ENCODE measurements at regions not wholly inside any gene's neighbourhood (a gene's known extent, or its start where the extent isn't known, plus 50 kb on each side); places are given as distances from the start of the nearest gene placed in this dataset.

DNA sequence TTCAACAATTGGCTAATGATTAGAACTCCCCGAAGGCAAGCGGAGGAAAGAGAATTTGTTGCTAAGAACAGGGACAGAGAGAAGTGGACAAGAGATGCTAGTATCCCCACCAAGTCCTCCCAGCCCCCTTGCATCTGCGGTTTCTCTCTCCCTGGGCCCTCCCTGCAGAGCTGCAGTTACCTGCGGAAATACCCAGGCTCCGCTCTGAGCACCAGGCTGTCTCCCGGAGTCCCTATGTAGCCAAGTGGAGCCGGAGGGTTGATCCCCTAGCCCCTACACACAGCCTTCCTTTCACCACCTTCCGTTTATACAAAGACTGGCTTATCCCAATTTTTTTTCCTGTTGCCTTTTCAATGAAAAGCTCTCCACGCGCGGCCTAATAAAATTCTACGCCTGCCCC lies 834.4 kb downstream of the KCNJ2 start:
- no peak for TF ChIP-seq REST (IDR thresholded peaks at IDR 0.05; ENCODE audit: unreplicated experiment)
- TF ChIP-seq, protein P1, sequence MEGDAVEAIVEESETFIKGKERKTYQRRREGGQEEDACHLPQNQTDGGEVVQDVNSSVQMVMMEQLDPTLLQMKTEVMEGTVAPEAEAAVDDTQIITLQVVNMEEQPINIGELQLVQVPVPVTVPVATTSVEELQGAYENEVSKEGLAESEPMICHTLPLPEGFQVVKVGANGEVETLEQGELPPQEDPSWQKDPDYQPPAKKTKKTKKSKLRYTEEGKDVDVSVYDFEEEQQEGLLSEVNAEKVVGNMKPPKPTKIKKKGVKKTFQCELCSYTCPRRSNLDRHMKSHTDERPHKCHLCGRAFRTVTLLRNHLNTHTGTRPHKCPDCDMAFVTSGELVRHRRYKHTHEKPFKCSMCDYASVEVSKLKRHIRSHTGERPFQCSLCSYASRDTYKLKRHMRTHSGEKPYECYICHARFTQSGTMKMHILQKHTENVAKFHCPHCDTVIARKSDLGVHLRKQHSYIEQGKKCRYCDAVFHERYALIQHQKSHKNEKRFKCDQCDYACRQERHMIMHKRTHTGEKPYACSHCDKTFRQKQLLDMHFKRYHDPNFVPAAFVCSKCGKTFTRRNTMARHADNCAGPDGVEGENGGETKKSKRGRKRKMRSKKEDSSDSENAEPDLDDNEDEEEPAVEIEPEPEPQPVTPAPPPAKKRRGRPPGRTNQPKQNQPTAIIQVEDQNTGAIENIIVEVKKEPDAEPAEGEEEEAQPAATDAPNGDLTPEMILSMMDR (conservative IDR thresholded peaks at IDR 0.05; ENCODE audit: low read depth in 2 of 2) = no peak
- no peak for TF ChIP-seq EZH2phosphoT487 (IDR thresholded peaks at IDR 0.05; ENCODE audit: unreplicated experiment)
- TF ChIP-seq NANOG (IDR thresholded peaks at IDR 0.05; ENCODE audit: borderline replicate concordance) = no peak
- TF ChIP-seq ZNF114 (CRISPR knock-in tag; IDR thresholded peaks at IDR 0.05) = no peak
- TF ChIP-seq EZH2 (IDR thresholded peaks at IDR 0.05; ENCODE audit: low read depth, unreplicated experiment) = no peak
- TF ChIP-seq POLR2AphosphoS5 (IDR thresholded peaks at IDR 0.05; ENCODE audit: low read depth) = no peak
- no peak for TF ChIP-seq JUNB (IDR thresholded peaks at IDR 0.05; ENCODE audit: unreplicated experiment)
- TF ChIP-seq CREB1 (CRISPR knock-in tag; IDR thresholded peaks at IDR 0.05; ENCODE audit: low read depth) = no peak

All from GM23338 (cell line).